ENCODE measurements at regions not wholly inside any gene's neighbourhood (a gene's known extent, or its start where the extent isn't known, plus 50 kb on each side); places are given as distances from the start of the nearest gene placed in this dataset.

GRCh38 chr13:75092143-75092542, 389.8 kb downstream of the TBC1D4 start:
- TF ChIP-seq CTCF (IDR thresholded peaks at IDR 0.05) (no peak), POLR2A (IDR thresholded peaks at IDR 0.05) (no peak)

Measured in gastroesophageal sphincter (tissue), 3 donors.